GM21619 (cell line): ENCODE measurements at regions not wholly inside any gene's neighbourhood (a gene's known extent, or its start where the extent isn't known, plus 50 kb on each side); places are given as distances from the start of the nearest gene placed in this dataset.

Experiments used
- ATAC-seq: cut with Tn5 transposase; IDR thresholded peaks from one replicate; pipeline ENCODE4 v1.9.1; 2021; ENCODE audit not compliant: unreplicated experiment

DNA sequence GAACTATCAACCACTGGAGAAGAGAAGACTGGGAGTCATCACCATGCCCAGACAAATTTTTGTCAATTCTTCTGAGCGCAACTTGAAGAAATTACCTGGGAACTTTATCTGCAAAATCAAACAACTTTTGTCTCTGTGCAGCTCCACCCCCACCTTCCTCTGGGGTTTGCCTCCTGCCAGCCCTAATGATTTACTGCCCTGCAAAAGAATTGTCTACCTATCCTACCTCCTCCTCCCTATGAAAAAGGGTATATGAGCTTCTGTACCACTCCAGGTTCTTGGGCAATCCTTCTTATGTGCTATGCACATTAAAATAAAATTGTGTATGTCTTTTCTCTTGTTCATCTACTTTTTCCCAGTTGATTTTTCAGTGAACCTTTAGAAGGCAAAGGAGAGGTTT lies 191.9 kb downstream of the URB2 start:
- no peak for ATAC-seq

GRCh38 chr1:229819091-229819490 lies 193.0 kb downstream of the URB2 start:
- no peak for ATAC-seq

DNA sequence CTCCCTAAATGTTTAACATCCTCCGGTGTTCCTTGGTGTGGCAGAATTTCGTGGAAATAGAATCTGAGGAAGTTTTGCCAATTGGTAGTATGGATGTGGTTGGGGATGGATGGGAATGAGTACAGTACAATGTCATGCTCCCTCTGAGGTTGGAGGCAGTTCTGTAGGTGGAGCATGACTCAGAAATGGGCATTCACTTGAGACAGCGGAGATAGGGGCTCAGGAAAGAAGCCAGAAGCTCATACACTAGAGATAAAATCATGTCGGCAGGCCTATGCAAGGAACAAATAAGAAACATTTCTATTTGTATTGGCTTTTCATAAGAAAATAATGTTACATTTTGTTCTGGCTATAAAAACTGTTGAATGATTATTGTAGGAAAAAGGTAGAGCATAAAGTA lies 196.0 kb downstream of the URB2 start:
- ATAC-seq: no peak

DNA sequence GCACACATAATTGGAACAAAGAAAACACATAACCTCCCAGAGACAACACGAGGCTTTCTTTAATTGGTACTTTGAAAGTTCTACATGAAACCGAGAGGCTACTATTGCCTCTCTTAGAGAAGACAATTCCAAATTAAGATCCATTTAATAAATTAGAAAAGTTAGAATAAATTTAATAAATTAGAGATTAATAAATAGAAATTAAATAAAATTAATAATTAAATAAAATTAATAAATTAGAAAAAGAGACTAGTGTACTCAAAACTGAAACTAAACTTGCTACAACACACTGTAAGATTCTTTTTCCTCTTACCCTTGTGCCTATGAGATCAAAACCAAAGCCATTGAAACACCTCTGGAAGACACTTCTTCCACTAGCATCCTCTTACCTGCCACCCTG lies 199.0 kb downstream of the URB2 start:
- no peak for ATAC-seq

- ATAC-seq: no peak
Observed at GRCh38 chr1:229828461-229828860, 202.4 kb downstream of the URB2 start.

GRCh38 chr1:229832695-229833094 lies 206.6 kb downstream of the URB2 start:
- no peak for ATAC-seq

GRCh38 chr1:229834230-229834629 lies 208.2 kb downstream of the URB2 start:
- ATAC-seq: no peak

DNA sequence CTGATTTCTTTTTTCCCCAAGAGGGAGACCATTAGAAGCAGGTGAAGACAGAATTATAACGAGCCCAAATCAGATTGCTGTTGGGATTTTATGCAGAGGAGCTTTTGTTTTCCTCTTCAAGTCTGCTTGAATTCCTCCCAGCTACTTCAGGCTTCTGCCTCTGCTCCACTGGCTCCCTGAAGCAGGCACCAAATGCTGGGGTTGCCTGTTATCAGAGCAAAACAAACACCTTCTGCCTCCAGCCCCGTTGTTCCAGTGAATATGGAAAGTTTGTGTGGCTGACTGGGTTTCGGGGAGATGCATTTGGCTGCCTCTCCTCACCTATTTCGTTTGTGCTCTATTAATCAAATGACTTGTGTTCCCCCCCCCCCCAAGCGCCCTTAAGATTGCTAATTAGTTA lies 209.2 kb downstream of the URB2 start:
- no peak for ATAC-seq

- no peak for ATAC-seq
Observed at GRCh38 chr1:229836324-229836723, 210.3 kb downstream of the URB2 start.

GRCh38 chr1:229838204-229838603 lies 212.2 kb downstream of the URB2 start:
- ATAC-seq: no peak

DNA sequence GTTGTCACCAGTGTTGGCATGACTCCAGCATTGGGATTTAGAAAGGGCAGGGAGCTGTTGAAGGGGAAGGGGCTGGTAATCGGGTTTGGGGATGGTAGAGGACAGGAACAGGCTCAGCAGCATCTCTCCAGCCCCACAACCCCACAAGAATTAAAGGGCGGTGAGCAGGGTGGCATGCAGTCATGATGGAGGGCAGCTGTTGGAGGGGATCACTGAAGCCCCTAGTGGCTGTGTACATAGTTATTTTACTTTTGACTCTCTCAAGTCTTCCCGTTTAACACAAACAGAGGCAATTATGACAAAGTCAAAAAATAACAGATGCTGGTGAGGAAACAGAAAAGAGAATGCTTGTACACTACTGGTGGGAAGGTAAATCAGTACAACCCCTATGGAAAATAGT lies 213.8 kb downstream of the URB2 start:
- no peak for ATAC-seq

GRCh38 chr1:229841230-229841629 lies 215.2 kb downstream of the URB2 start:
- no peak for ATAC-seq

DNA sequence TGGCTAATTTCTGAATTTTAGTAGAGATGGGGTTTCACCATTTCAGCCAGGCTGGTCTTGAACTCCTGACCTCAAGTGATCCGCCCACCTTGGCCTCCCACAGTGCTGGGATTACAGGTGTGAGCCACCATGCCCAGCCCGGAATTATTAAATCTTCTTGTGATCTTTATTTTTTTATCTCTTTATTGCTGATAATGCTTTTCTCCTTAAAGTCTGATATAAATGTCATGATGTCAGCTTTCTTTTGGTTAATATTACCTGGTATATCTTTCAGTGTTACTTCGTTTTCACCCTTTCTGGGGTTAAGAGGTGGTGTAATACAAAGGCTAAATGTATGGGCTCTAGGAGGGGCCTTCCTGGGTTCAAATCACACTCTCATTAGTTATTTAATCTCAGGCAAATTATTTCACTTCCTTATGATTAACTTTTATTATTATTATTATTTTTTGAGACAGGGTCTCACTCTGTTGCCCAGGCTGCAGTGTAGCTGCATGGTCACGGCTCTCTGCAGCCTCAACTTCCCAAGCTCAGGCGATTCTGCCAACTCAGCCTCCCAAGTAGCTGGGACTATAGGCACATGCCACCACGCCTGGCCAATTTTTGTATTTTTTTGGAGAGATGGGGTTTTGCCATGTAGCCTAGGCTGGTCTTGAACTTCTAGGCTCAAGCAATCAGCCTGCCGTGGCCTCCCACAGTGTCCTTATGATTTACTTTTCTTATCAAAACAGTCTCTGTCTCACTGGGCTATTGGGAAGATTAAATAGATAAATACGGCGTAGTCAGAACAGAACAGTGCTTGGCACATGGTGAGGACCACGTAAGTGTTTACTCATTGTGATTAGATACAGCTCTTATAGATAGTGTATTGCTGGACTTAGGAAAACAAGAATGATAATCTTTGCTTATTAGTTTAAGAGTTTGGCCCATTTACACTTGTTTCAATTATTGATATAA lies 216.5 kb downstream of the URB2 start:
- ATAC-seq: no peak

GRCh38 chr1:229843627-229844238 lies 217.7 kb downstream of the URB2 start:
- ATAC-seq: no peak

GRCh38 chr1:229844675-229845074 lies 218.6 kb downstream of the URB2 start:
- no peak for ATAC-seq

- ATAC-seq: no peak
Observed at GRCh38 chr1:229845410-229846138, 219.5 kb downstream of the URB2 start.

DNA sequence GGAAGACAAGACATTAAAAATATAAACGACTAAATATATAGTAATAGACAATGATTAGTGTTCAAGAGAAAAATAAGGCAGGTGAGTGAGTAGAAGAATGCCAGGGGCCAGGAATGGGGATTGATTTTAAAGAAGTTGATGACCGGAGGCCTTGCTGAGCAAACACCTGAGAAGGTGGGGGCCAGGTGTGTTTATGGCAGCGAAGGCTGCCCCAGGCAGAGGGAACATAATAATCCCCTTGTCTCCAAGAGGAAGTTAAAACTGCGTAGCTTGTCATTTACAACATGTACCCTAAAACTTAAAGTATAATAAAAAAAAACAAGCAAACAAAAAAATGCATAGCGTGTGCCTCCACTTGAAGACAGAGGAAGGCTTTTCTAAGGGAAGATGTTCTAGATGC lies 220.3 kb downstream of the URB2 start:
- no peak for ATAC-seq

DNA sequence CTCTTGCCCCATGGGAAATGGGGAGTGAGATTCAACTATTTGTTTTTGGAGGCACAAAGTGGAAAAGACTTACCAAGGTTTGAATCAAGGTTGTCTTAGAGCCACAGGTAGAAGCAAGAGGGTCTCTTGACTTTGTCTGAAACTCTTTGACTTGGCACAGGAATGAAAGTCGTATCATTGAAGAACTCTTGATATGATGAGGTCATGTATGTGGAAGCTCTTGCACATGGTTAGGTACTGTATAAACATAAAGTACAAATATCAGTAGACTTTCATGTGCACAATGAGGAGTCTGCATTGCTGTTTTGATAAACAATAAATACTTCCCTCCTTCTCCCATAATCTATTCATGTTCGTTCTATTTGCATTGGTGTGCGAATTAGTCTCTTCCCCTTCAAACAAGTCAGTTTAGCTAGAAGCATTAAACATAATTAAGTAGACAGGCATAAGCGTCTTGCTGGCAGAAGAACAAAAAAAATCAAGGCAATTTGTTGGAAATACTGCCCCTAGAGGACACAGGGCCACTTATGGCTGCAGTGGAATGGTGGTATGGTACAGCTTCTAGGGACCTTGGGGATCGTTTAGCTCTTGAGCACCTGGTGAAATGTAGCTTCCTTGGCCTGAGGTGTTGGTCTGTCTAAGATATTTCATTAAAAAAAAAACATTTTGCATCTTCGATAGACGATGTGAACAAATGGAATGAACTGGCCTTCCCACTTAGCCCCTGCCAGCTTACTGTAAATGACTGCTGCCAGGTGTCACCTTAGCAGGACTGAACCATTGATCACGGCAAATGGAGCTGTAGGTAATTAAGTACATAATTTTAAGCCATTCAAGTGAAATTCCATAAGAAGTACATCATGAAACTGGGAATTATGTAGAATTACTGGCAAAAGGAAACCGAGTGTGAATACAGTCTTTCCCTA lies 218.0 kb upstream of the GALNT2 start:
- no peak for ATAC-seq

- ATAC-seq: no peak
Observed at GRCh38 chr1:229851511-229851910, 215.5 kb upstream of the GALNT2 start.

- ATAC-seq: no peak
Observed at GRCh38 chr1:229853751-229854150, 213.3 kb upstream of the GALNT2 start.

DNA sequence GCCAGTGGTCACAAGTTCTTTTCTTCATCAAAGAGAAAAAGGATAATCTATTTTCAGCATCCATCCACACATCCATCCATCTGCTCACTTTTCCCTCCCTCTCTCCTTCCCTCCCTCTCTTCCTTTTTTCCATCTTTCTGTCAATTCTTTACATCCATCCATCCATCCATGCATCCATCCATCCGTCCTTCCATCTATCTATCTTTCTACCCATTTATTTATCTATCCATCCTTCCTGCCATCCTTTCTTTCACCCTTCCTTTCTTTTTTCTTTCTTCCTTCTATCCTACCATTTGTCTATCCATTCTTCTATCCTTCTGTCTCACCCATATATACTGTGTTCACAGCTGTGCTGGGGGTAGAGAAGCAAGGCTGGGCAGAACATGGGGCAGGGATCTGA lies 212.4 kb upstream of the GALNT2 start:
- ATAC-seq: no peak
